Prostate gland (tissue), 2 donors: ENCODE measurements at regions not wholly inside any gene's neighbourhood (a gene's known extent, or its start where the extent isn't known, plus 50 kb on each side); places are given as distances from the start of the nearest gene placed in this dataset.

Experiments used
- CTCF ChIP-seq, 4 experiments: fragments of 200-600 bp in 2 of 4; fragments of 450-650 bp in 2 of 4; sonication (generic) in 2 of 4; IDR thresholded peaks; 1 replicate in 3 of 4; 2 replicates in 1 of 4; pipeline ENCODE4 v1.5.1; 2016 to 2019; ENCODE audit warnings: antibody characterized with exemption in 4 of 4, mild to moderate bottlenecking in 2 of 4, moderate library complexity in 2 of 4
- POLR2AphosphoS5 ChIP-seq: sonication (generic); formaldehyde crosslinking; IDR thresholded peaks from one replicate; pipeline ENCODE4 v1.6.1; 2017; ENCODE audit warnings: antibody characterized with exemption

GRCh38 chr1:221556435-221556834 is 185.5 kb downstream of the DUSP10 start:
- TF ChIP-seq CTCF (IDR thresholded peaks at IDR 0.05): no peak
- TF ChIP-seq POLR2AphosphoS5: no peak
